SK-N-SH treated with all-trans-retinoic acid at 6 μM for 48 hours (cell line): ENCODE measurements at regions not wholly inside any gene's neighbourhood (a gene's known extent, or its start where the extent isn't known, plus 50 kb on each side); places are given as distances from the start of the nearest gene placed in this dataset.

Experiments used
- ATAC-seq: fragments of 200-7000 bp; cut with Tn5 transposase; 3 replicates; pipeline ENCODE4 v1.9.1; 2020; ENCODE audit warnings: mild to moderate bottlenecking, moderate library complexity
- ARNTL ChIP-seq: fragments of 450-650 bp; formaldehyde crosslinking; IDR thresholded peaks from 2 replicates; pipeline ENCODE4 v1.5.0; 2020; ENCODE audit warnings: low read depth, mild to moderate bottlenecking, moderate library complexity, borderline replicate concordance
- BACH2 ChIP-seq: fragments of 250-450 bp; sonication (Bioruptor Pico); IDR thresholded peaks from 2 replicates; pipeline ENCODE4 v1.9.0; 2021; ENCODE audit warnings: mild to moderate bottlenecking, borderline replicate concordance
- CREB5 ChIP-seq: fragments of 250-450 bp; sonication (Bioruptor Pico); IDR thresholded peaks from 2 replicates; pipeline ENCODE4 v1.5.1; 2020; ENCODE audit warnings: low read depth, mild to moderate bottlenecking, moderate library complexity
- CSDC2 ChIP-seq: fragments of 250-450 bp; sonication (Bioruptor Pico); IDR thresholded peaks from 2 replicates; pipeline ENCODE4 v1.5.0; 2020; ENCODE audit warnings: mild to moderate bottlenecking, moderate library complexity
- CSRNP3 ChIP-seq: fragments of 250-450 bp; sonication (Bioruptor Pico); IDR thresholded peaks from 2 replicates; pipeline ENCODE4 v1.5.1; 2021; ENCODE audit warnings: mild to moderate bottlenecking, moderate library complexity
- GLIS3 ChIP-seq: fragments of 250-450 bp; sonication (Bioruptor Pico); IDR thresholded peaks from 2 replicates; pipeline ENCODE4 v1.5.0; 2020; ENCODE audit warnings: mild to moderate bottlenecking, moderate library complexity
- ISL1 ChIP-seq: fragments of 250-450 bp; sonication (Bioruptor Pico); IDR thresholded peaks from 2 replicates; pipeline ENCODE4 v2.1.2; 2022; ENCODE audit warnings: mild to moderate bottlenecking, moderate library complexity
- OSR1 ChIP-seq: fragments of 250-450 bp; sonication (Bioruptor Pico); IDR thresholded peaks from 2 replicates; pipeline ENCODE4 v1.8.0; 2022; ENCODE audit warnings: moderate library complexity, mild to moderate bottlenecking, inconsistent platforms
- PATZ1 ChIP-seq: fragments of 250-450 bp; sonication (Bioruptor Pico); IDR thresholded peaks from 2 replicates; pipeline ENCODE4 v1.8.0; 2020; ENCODE audit warnings: mild to moderate bottlenecking, moderate library complexity, borderline replicate concordance
- PPARA ChIP-seq: fragments of 250-450 bp; sonication (Bioruptor Pico); IDR thresholded peaks from 2 replicates; pipeline ENCODE4 v1.5.0; 2020; ENCODE audit warnings: mild to moderate bottlenecking, borderline replicate concordance
- RARB ChIP-seq: fragments of 250-450 bp; sonication (Bioruptor Pico); IDR thresholded peaks from 2 replicates; pipeline ENCODE4 v1.8.0; 2021; ENCODE audit warnings: mild to moderate bottlenecking, moderate library complexity
- SNAI2 ChIP-seq: fragments of 250-450 bp; sonication (Bioruptor Pico); IDR thresholded peaks from 2 replicates; pipeline ENCODE4 v1.5.0; 2020; ENCODE audit warnings: mild to moderate bottlenecking, moderate library complexity
- TCF4 ChIP-seq: fragments of 250-450 bp; sonication (Bioruptor Pico); IDR thresholded peaks from 2 replicates; pipeline ENCODE4 v1.8.0; 2021; ENCODE audit warnings: mild to moderate bottlenecking, moderate library complexity, borderline replicate concordance
- TOX ChIP-seq: fragments of 250-450 bp; sonication (Bioruptor Pico); IDR thresholded peaks from 2 replicates; pipeline ENCODE4 v1.8.0; 2021; ENCODE audit warnings: mild to moderate bottlenecking, moderate library complexity, borderline replicate concordance
- ZC3H10 ChIP-seq: fragments of 250-450 bp; sonication (Bioruptor Pico); IDR thresholded peaks from 2 replicates; pipeline ENCODE4 v1.5.1; 2021; ENCODE audit warnings: mild to moderate bottlenecking, moderate library complexity
- ZFP3 ChIP-seq: fragments of 250-450 bp; sonication (Bioruptor Pico); IDR thresholded peaks from 2 replicates; pipeline ENCODE4 v1.5.0; 2020; ENCODE audit warnings: mild to moderate bottlenecking, moderate library complexity
- ZFP30 ChIP-seq: fragments of 450-650 bp; formaldehyde crosslinking; IDR thresholded peaks from 2 replicates; pipeline ENCODE4 v1.5.0; 2022; ENCODE audit warnings: mild to moderate bottlenecking, moderate library complexity
- ZNF565 ChIP-seq: fragments of 450-650 bp; formaldehyde crosslinking; conservative IDR thresholded peaks from 2 replicates; pipeline ENCODE4 v1.5.0; 2020; ENCODE audit warnings: low read depth, mild to moderate bottlenecking, moderate library complexity
- ZNF70 ChIP-seq: fragments of 450-650 bp; formaldehyde crosslinking; IDR thresholded peaks from 2 replicates; pipeline ENCODE4 v1.5.0; 2020; ENCODE audit warnings: mild to moderate bottlenecking, moderate library complexity
- ZNF8 ChIP-seq: fragments of 450-650 bp; formaldehyde crosslinking; IDR thresholded peaks from 2 replicates; pipeline ENCODE4 v1.5.0; 2020; ENCODE audit warnings: mild to moderate bottlenecking, moderate library complexity
- TF ChIP-seq, protein P1 (sequence below): fragments of 250-450 bp; sonication (Bioruptor Pico); IDR thresholded peaks from 2 replicates; pipeline ENCODE4 v1.8.0; 2021; ENCODE audit warnings: low read depth, mild to moderate bottlenecking, moderate library complexity, borderline replicate concordance
- TF ChIP-seq, protein P2 (sequence below): fragments of 250-450 bp; sonication (Bioruptor Pico); IDR thresholded peaks from 2 replicates; pipeline ENCODE4 v1.5.0; 2020; ENCODE audit warnings: mild to moderate bottlenecking, moderate library complexity

- TF ChIP-seq BACH2 (CRISPR knock-in tag), result no peak
- no peak for TF ChIP-seq CREB5 (CRISPR knock-in tag)
- no peak for TF ChIP-seq ARNTL (CRISPR knock-in tag)
- no peak for TF ChIP-seq GLIS3 (CRISPR knock-in tag)
- no peak for TF ChIP-seq TOX
- TF ChIP-seq CSDC2 (CRISPR knock-in tag), result no peak
- no peak for TF ChIP-seq PPARA (CRISPR knock-in tag)
- no peak for TF ChIP-seq ZNF565 (CRISPR knock-in tag)
- TF ChIP-seq PATZ1 (CRISPR knock-in tag), result no peak
- TF ChIP-seq SNAI2 (CRISPR knock-in tag), result no peak
- TF ChIP-seq OSR1 (CRISPR knock-in tag), result no peak
- no peak for TF ChIP-seq TCF4 (CRISPR knock-in tag)
- TF ChIP-seq ZFP3, result no peak
- TF ChIP-seq RARB, result no peak
- TF ChIP-seq CSRNP3, result no peak
- no peak for TF ChIP-seq ZNF70 (CRISPR knock-in tag)
- TF ChIP-seq ISL1 (CRISPR knock-in tag), result no peak
- no peak for TF ChIP-seq ZFP30 (CRISPR knock-in tag)
- no peak for TF ChIP-seq ZNF8 (CRISPR knock-in tag)
- TF ChIP-seq, protein P1, sequence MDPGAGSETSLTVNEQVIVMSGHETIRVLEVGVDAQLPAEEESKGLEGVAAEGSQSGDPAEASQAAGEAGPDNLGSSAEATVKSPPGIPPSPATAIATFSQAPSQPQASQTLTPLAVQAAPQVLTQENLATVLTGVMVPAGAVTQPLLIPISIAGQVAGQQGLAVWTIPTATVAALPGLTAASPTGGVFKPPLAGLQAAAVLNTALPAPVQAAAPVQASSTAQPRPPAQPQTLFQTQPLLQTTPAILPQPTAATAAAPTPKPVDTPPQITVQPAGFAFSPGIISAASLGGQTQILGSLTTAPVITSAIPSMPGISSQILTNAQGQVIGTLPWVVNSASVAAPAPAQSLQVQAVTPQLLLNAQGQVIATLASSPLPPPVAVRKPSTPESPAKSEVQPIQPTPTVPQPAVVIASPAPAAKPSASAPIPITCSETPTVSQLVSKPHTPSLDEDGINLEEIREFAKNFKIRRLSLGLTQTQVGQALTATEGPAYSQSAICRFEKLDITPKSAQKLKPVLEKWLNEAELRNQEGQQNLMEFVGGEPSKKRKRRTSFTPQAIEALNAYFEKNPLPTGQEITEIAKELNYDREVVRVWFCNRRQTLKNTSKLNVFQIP (CRISPR knock-in tag), result no peak
- TF ChIP-seq, all 23 proteins: peak for 0
- 0 out of 3 replicates have a peak, but pooled peaks have one; percentile 33 for ATAC-seq
These were observed 106.6 kb upstream of the PITX1 start for GRCh38 chr5:135140446-135141204.

GRCh38 chr5:135139381-135140134 lies 105.5 kb upstream of the PITX1 start:
- peak; percentile 45; the same call in 1 of the 3 replicates for ATAC-seq
- TF ChIP-seq ZFP3 (no peak), BACH2 (CRISPR knock-in tag) (no peak), ZC3H10 (no peak)
- TF ChIP-seq, protein P2, sequence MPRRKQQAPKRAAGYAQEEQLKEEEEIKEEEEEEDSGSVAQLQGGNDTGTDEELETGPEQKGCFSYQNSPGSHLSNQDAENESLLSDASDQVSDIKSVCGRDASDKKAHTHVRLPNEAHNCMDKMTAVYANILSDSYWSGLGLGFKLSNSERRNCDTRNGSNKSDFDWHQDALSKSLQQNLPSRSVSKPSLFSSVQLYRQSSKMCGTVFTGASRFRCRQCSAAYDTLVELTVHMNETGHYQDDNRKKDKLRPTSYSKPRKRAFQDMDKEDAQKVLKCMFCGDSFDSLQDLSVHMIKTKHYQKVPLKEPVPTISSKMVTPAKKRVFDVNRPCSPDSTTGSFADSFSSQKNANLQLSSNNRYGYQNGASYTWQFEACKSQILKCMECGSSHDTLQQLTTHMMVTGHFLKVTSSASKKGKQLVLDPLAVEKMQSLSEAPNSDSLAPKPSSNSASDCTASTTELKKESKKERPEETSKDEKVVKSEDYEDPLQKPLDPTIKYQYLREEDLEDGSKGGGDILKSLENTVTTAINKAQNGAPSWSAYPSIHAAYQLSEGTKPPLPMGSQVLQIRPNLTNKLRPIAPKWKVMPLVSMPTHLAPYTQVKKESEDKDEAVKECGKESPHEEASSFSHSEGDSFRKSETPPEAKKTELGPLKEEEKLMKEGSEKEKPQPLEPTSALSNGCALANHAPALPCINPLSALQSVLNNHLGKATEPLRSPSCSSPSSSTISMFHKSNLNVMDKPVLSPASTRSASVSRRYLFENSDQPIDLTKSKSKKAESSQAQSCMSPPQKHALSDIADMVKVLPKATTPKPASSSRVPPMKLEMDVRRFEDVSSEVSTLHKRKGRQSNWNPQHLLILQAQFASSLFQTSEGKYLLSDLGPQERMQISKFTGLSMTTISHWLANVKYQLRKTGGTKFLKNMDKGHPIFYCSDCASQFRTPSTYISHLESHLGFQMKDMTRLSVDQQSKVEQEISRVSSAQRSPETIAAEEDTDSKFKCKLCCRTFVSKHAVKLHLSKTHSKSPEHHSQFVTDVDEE (CRISPR knock-in tag), result no peak
